D721Med (cell line): ENCODE measurements at regions not wholly inside any gene's neighbourhood (a gene's known extent, or its start where the extent isn't known, plus 50 kb on each side); places are given as distances from the start of the nearest gene placed in this dataset.

Source experiments
- DNase-seq: peaks from one replicate; pipeline ENCODE4 v3.0.0; 2011; ENCODE audit warnings: low spot score; ENCODE audit not compliant: insufficient read length
- FAIRE-seq: peaks from 2 replicates; lab custom pipeline; 2011; peaks lifted over from hg19 to GRCh38; lab: Jason Lieb, UNC
- TF ChIP-seq, protein P1 (sequence below): IDR thresholded peaks from 2 replicates; pipeline ENCODE4 v1.5.1; 2012; ENCODE audit warnings: mild to moderate bottlenecking, control low read depth; ENCODE audit not compliant: insufficient read depth; ENCODE audit errors: missing control alignments

DNA sequence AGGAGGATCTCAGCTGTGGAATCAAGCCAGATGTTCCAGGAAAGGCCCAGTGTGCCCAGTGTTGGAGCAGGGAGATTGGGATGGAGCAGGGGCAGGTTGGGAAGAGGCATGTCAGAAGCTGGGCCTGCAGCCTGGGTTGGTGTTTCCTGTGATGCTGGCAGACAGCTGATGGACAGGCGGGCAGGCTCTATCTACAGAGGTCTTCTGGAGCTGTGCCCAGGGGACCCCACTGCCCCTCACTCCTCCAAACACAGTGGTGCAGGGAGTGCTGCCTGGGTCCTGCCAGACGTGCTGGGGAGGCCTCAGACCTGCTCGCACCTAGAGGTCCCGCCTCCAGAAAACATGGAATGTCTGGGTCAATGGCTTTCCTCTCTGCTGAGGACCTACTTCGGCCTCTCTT, 182.9 kb upstream of the TCERG1L start:
- FAIRE-seq (no peak), DNase-seq (no peak)
- TF ChIP-seq, protein P1, sequence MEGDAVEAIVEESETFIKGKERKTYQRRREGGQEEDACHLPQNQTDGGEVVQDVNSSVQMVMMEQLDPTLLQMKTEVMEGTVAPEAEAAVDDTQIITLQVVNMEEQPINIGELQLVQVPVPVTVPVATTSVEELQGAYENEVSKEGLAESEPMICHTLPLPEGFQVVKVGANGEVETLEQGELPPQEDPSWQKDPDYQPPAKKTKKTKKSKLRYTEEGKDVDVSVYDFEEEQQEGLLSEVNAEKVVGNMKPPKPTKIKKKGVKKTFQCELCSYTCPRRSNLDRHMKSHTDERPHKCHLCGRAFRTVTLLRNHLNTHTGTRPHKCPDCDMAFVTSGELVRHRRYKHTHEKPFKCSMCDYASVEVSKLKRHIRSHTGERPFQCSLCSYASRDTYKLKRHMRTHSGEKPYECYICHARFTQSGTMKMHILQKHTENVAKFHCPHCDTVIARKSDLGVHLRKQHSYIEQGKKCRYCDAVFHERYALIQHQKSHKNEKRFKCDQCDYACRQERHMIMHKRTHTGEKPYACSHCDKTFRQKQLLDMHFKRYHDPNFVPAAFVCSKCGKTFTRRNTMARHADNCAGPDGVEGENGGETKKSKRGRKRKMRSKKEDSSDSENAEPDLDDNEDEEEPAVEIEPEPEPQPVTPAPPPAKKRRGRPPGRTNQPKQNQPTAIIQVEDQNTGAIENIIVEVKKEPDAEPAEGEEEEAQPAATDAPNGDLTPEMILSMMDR = no peak

DNA sequence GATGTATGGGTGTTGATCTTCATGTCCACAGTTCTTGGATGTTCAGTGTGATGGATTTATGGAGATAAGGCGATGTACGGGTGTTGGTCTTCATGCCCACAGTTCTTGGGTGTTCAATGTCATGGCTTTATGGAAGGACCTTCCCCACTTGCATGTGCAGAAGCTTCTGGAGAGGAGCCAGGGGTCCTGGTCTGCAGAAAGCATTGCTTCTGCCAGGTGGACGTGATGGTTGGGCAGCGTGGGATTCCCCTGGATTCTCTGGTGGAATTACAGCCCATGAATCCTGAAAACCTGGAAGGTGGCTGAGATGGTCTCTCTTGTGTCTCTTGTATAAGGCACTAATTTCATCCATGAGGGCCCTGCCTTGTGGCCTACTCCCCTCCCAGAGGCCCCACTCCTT, 183.7 kb upstream of the TCERG1L start:
- no peak for DNase-seq
- TF ChIP-seq, protein P1 = no peak
- FAIRE-seq = no peak

DNA sequence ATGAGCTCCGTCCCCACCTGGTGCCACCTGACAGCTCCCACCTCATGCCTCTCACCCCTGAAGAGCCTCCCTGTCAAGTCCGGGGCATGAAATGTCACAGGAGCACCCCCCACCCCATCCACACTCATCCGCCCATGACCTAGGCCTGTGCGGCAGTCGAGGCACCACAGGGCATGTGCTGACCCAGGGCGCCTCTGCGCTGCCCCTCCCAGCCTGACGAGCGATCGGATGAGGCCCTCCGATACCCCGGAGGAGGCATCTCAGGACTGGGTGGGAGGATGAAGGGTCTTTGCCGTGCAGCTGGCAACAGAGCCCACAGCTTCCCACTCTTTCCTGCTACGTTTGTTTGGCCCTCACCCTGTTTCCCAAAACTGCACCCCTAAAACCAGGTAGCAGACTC, 184.4 kb upstream of the TCERG1L start:
- no peak for FAIRE-seq
- TF ChIP-seq, protein P1 = no peak
- DNase-seq = no peak

- DNase-seq (no peak), FAIRE-seq (no peak)
- TF ChIP-seq, protein P1 = no peak
These were observed 185.0 kb upstream of the TCERG1L start for GRCh38 chr10:131496351-131497052.

- FAIRE-seq (no peak), DNase-seq (no peak)
- TF ChIP-seq, protein P1 = no peak
These were observed 188.0 kb upstream of the TCERG1L start for GRCh38 chr10:131499566-131499965.

DNA sequence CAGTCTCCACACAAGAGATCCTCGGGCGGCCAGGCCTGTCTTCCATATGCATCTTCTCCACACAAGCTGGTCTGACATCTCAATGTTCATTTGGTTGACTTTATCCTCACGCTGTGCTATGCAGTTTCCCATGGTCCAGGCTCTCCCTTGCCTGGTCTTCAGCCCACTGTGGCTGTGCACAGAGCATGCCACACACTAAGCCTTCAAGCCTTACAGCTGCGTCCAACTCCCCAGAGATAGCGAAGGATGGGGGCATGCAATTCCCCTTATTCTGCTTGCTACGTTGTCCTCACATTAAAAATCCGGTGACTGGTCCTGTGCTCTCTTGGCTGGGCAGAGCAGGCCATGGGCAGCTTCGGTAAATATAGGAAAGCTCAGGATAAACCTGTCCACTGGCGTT, 188.7 kb upstream of the TCERG1L start:
- TF ChIP-seq, protein P1 = no peak
- no peak for FAIRE-seq
- DNase-seq = no peak

GRCh38 chr10:131500892-131501291, 189.4 kb upstream of the TCERG1L start:
- DNase-seq (no peak), FAIRE-seq (no peak)
- TF ChIP-seq, protein P1 = no peak
